Gastrocnemius medialis (tissue), 4 donors: ENCODE measurements at regions not wholly inside any gene's neighbourhood (a gene's known extent, or its start where the extent isn't known, plus 50 kb on each side); places are given as distances from the start of the nearest gene placed in this dataset.

Experiments used
- ATAC-seq, 2 donors: fragments of 150-250 bp; one replicate each; pipeline ENCODE4 v1.9.1; 2016
- DNase-seq, 2 donors: peaks; one replicate each; pipeline ENCODE4 v3.0.0-alpha.2; 2019
- H3K27ac ChIP-seq, 4 donors: fragments of 200-600 bp; sonication (generic); 1 replicate in 1 of 4; 2 replicates in 3 of 4; pipeline ENCODE4 v1.5.1; 2016 to 2018; ENCODE audit warnings: mild to moderate bottlenecking in 2 of 4, moderate library complexity in 1 of 4
- H3K27me3 ChIP-seq, 3 donors: fragments of 200-600 bp; sonication (generic) in 2 of 3; 1 replicate in 1 of 3; 2 replicates in 2 of 3; pipeline versions ENCODE4 v1.5.1 to v1.6.0; 2016 to 2019; ENCODE audit warnings: mild to moderate bottlenecking in 1 of 3, moderate library complexity in 1 of 3
- H3K36me3 ChIP-seq, 2 donors: fragments of 200-600 bp; sonication (generic) in 1 of 2; one replicate each; pipeline ENCODE4 v1.5.1; 2017 to 2018
- H3K4me1 ChIP-seq, 2 donors: fragments of 200-600 bp; sonication (generic) in 1 of 2; one replicate each; pipeline ENCODE4 v1.5.1; 2016 to 2017; ENCODE audit warnings: mild to moderate bottlenecking in 2 of 2
- H3K4me3 ChIP-seq, 4 donors: fragments of 200-600 bp; sonication (generic) in 3 of 4; 1 replicate in 1 of 4; 2 replicates in 3 of 4; pipeline ENCODE4 v1.5.1; 2016 to 2019; ENCODE audit warnings: mild to moderate bottlenecking in 2 of 4
- H3K9me3 ChIP-seq, 3 donors: fragments of 200-600 bp; sonication (generic) in 2 of 3; 1 replicate in 1 of 3; 2 replicates in 2 of 3; pipeline ENCODE4 v1.5.1; 2016 to 2019
- POLR2A ChIP-seq, 2 donors: fragments of 450-650 bp; IDR thresholded peaks; one replicate each; pipeline ENCODE4 v1.6.1; 2017; ENCODE audit warnings: antibody characterized with exemption in 2 of 2, mild to moderate bottlenecking in 2 of 2, moderate library complexity in 2 of 2
- in situ Hi-C, 4 donors: fragments of 200-750 bp; cut with MboI; loops; one replicate each; pipeline versions ENCODE4 v1.15.0 to v1.8.0; 2017; ENCODE audit warnings: low sequenced_read_pairs in 4 of 4
- intact Hi-C: fragments of 100-400 bp; cut with DNase I; formaldehyde crosslinking; loops from one replicate; pipeline ENCODE4 v1.15.1; 2023; ENCODE audit warnings: low total_unique reads
- TF ChIP-seq, protein P1 (sequence below), 5 experiments: fragments of 450-650 bp in 3 of 5; fragments of 200-600 bp in 2 of 5; sonication (generic) in 2 of 5; IDR thresholded peaks in 4 of 5; conservative IDR thresholded peaks in 1 of 5; 1 replicate in 4 of 5; 2 replicates in 1 of 5; pipeline ENCODE4 v1.5.1; 2016 to 2019; ENCODE audit warnings: antibody characterized with exemption in 5 of 5, mild to moderate bottlenecking in 3 of 5, moderate library complexity in 3 of 5

DNA sequence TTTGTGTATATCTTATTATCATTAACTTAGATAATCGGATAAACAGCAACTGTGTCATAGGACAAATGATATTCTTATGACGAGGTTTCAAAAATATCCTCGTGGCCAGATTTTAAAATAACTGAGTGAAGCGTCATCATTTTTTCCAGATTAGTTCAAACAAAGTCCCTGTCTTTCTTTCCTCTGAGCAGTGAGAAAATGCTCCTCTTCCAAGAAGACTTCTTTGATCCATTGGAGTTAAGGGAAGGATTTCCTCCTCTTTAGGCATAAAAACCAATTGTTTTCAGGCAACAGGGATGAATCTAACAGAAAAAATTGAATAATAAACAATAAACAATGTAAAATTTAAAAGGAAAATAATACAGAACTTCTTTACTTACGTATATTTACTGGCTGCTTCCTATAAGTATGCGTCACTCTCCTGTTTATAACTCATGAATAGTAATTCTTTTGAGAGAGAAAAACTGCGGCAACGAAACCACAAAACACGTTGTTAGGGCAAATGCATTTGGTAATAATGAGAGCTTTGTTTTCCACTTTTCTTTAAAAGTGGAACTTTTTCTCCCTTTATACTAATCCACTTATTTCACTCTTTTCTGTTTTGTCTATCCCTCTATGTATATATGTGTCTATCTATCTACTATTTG lies 419.4 kb upstream of the ONECUT1 start:
- intact Hi-C loops (no loop called here), in situ Hi-C loops (loop anchor here in 1 of 4 donors (25.0 kb wide), 1 partner anchor 97 kb away; no protein-coding TSS in a partner anchor)
- H3K27me3 ChIP-seq = no peaks in the 10 kb centered on the region
- no peak for TF ChIP-seq POLR2A (IDR thresholded peaks at IDR 0.05)
- TF ChIP-seq, protein P1, sequence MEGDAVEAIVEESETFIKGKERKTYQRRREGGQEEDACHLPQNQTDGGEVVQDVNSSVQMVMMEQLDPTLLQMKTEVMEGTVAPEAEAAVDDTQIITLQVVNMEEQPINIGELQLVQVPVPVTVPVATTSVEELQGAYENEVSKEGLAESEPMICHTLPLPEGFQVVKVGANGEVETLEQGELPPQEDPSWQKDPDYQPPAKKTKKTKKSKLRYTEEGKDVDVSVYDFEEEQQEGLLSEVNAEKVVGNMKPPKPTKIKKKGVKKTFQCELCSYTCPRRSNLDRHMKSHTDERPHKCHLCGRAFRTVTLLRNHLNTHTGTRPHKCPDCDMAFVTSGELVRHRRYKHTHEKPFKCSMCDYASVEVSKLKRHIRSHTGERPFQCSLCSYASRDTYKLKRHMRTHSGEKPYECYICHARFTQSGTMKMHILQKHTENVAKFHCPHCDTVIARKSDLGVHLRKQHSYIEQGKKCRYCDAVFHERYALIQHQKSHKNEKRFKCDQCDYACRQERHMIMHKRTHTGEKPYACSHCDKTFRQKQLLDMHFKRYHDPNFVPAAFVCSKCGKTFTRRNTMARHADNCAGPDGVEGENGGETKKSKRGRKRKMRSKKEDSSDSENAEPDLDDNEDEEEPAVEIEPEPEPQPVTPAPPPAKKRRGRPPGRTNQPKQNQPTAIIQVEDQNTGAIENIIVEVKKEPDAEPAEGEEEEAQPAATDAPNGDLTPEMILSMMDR (IDR thresholded peaks at IDR 0.05 in 4 of 5, conservative IDR thresholded peaks at IDR 0.05 in 1 of 5) = no peak
- no peak overlapping the region for H3K27ac ChIP-seq
- ATAC-seq = no peak
- peaks cover 6% of the 10 kb centered on the region in 2 donors for H3K4me1 ChIP-seq
- H3K9me3 ChIP-seq = no peaks in the 10 kb centered on the region
- H3K4me3 ChIP-seq = no peak overlapping the region
- H3K36me3 ChIP-seq = no peaks in the 10 kb centered on the region
- no peak for DNase-seq

GRCh38 chr15:53208751-53209150 lies 418.6 kb upstream of the ONECUT1 start:
- DNase-seq (no peak), ATAC-seq (no peak)
- no peak overlapping the region for H3K4me3 ChIP-seq
- intact Hi-C loops (no loop called here), in situ Hi-C loops (loop anchor here in 1 of 4 donors (25.0 kb wide), 1 partner anchor 96 kb away; no protein-coding TSS in a partner anchor)
- H3K27ac ChIP-seq = no peak overlapping the region
- H3K36me3 ChIP-seq = no peaks in the 10 kb centered on the region
- H3K27me3 ChIP-seq = no peaks in the 10 kb centered on the region
- H3K4me1 ChIP-seq = peaks cover 12 to 13% of the 10 kb centered on the region in 2 donors
- TF ChIP-seq, protein P1 (IDR thresholded peaks at IDR 0.05 in 4 of 5, conservative IDR thresholded peaks at IDR 0.05 in 1 of 5) = no peak
- no peak for TF ChIP-seq POLR2A (IDR thresholded peaks at IDR 0.05)
- no peaks in the 10 kb centered on the region for H3K9me3 ChIP-seq

DNA sequence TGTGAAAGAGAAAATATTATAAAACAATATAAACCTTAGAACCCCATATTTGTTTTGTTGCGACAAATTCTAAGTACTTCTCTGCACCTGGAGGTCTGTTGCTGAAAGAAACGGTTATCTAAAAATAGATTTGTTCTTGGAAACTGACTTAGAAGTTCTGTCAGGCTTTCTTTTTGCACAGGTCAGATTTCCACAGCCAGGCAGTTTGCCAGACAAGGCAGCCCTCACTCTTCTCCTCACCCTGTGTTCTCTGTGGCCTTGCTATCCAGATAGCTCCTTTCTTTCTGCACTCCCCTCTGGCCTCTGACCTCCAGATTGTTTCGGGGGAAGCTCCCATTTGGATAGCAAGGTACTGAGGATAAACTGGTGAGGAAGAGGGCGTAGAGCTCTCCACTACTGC lies 413.3 kb upstream of the ONECUT1 start:
- peak overlapping the region; percentile 5 to 61 (median 30) for H3K27ac ChIP-seq
- no peak overlapping the region for H3K4me3 ChIP-seq
- in situ Hi-C loops (loop anchor here in 1 of 4 donors (25.0 kb wide), 1 partner anchor 91 kb away; no protein-coding TSS in a partner anchor), intact Hi-C loops (no loop called here)
- H3K36me3 ChIP-seq = no peaks in the 10 kb centered on the region
- DNase-seq = peak; percentile 59 to 74
- peaks cover 19 to 23% of the 10 kb centered on the region in 2 donors for H3K4me1 ChIP-seq
- no peaks in the 10 kb centered on the region for H3K27me3 ChIP-seq
- no peaks in the 10 kb centered on the region for H3K9me3 ChIP-seq
- TF ChIP-seq POLR2A (IDR thresholded peaks at IDR 0.05) = no peak
- TF ChIP-seq, protein P1 (IDR thresholded peaks at IDR 0.05 in 4 of 5, conservative IDR thresholded peaks at IDR 0.05 in 1 of 5) = no peak
- peak; percentile 96 to 98 for ATAC-seq

DNA sequence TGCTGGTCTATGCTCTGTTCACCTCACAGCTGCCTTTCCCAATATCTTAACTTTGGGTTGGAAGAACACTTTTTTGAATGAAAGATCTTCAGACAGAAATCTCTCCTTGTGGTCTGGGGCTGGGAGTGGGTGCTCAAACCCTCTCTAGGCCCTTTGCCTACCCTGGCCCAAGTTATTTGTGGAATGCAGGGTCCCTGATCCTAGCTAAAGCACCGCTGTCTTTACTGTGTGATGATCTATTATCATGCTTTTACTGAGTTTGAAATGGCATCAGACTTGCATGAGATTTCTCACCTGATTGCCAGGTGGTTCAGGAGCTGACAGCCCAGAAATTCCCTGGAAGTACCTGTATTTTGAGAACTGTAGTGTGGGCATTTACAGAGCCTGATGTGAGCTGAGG lies 412.7 kb upstream of the ONECUT1 start:
- in situ Hi-C loops = loop anchor here in 1 of 4 donors (25.0 kb wide), 1 partner anchor 91 kb away; no protein-coding TSS in a partner anchor
- no peak overlapping the region for H3K4me3 ChIP-seq
- H3K36me3 ChIP-seq = no peaks in the 10 kb centered on the region
- H3K9me3 ChIP-seq = no peaks in the 10 kb centered on the region
- H3K27me3 ChIP-seq = no peaks in the 10 kb centered on the region
- peaks cover 19 to 23% of the 10 kb centered on the region in 2 donors for H3K4me1 ChIP-seq
- intact Hi-C loops = no loop called here
- no peak for TF ChIP-seq POLR2A (IDR thresholded peaks at IDR 0.05)
- TF ChIP-seq, protein P1 (IDR thresholded peaks at IDR 0.05 in 4 of 5, conservative IDR thresholded peaks at IDR 0.05 in 1 of 5) = no peak
- ATAC-seq (no peak), DNase-seq (no peak)
- peak overlapping the region; percentile 5 to 61 (median 30) for H3K27ac ChIP-seq
